RWPE1 (cell line): ENCODE measurements at regions not wholly inside any gene's neighbourhood (a gene's known extent, or its start where the extent isn't known, plus 50 kb on each side); places are given as distances from the start of the nearest gene placed in this dataset.
"Not testable (repeated sequence)": the region's sequence is repeated elsewhere in the genome, so short reads cannot be mapped to it uniquely, and the experiment has no call there.

ENCODE experiments used
- CTCF ChIA-PET: fragments of 350-600 bp; sonication (Branson Sonifier 250); formaldehyde crosslinking; extraction: SDS; loops from one replicate; lab custom pipeline; 2021; lab: Yijun Ruan, JAX
- POLR2A ChIA-PET: fragments of 400-600 bp; formaldehyde crosslinking; extraction: SDS; loops from one replicate; lab custom pipeline; 2020; ENCODE audit warnings: antibody characterized with exemption; ENCODE audit not compliant: low non-redundant PET; lab: Yijun Ruan, JAX
- DNase-seq: peaks from one replicate; pipeline ENCODE4 v3.0.0; 2012; ENCODE audit warnings: low spot score
- H3K27ac ChIP-seq: fragments of 450-650 bp; 2 replicates; pipeline ENCODE4 v1.5.1; 2017
- CTCF ChIP-seq: fragments of 450-650 bp; conservative IDR thresholded peaks from 2 replicates; pipeline ENCODE4 v1.5.1; 2017; ENCODE audit warnings: low read depth, mild to moderate bottlenecking

GRCh38 chr13:100983111-100983510 lies 308.5 kb upstream of the TMTC4 start:
- ChIA-PET CTCF (no interaction called here), POLR2A (no interaction called here)
- DNase-seq: no peak
- no peak for TF ChIP-seq CTCF
- no peak overlapping the region for H3K27ac ChIP-seq

- TF ChIP-seq CTCF: no peak
- ChIA-PET CTCF (no interaction called here), POLR2A (no interaction called here)
- no peak for DNase-seq
- H3K27ac ChIP-seq: no peak overlapping the region
These were observed 305.6 kb upstream of the TMTC4 start for GRCh38 chr13:100980171-100980570.

GRCh38 chr13:100977841-100978240 lies 303.2 kb upstream of the TMTC4 start:
- no peak for DNase-seq
- CTCF ChIA-PET: interaction anchor here (0.7 kb wide), 1 partner anchor 81 kb away, joined by 3 read pairs; no protein-coding TSS in a partner anchor
- H3K27ac ChIP-seq: no peak overlapping the region
- POLR2A ChIA-PET: no interaction called here
- TF ChIP-seq CTCF: no peak

GRCh38 chr13:100976993-100977392 lies 302.4 kb upstream of the TMTC4 start:
- no peak for DNase-seq

GRCh38 chr13:100975666-100976065 lies 301.1 kb upstream of the TMTC4 start:
- CTCF ChIA-PET, H3K27ac ChIP-seq, POLR2A ChIA-PET, DNase-seq: not testable (repeated sequence)

More at GRCh38 chr13:100976993-100977392, 302.4 kb upstream of the TMTC4 start:
- no peak overlapping the region for H3K27ac ChIP-seq
- ChIA-PET CTCF (interaction anchor here (0.7 kb wide), 1 partner anchor 53 kb away, joined by 3 read pairs; no protein-coding TSS in a partner anchor), POLR2A (no interaction called here)
- no peak for TF ChIP-seq CTCF

GRCh38 chr13:100962585-100962984 lies 288.0 kb upstream of the TMTC4 start:
- no peak for DNase-seq
- ChIA-PET CTCF (interaction anchor here (0.7 kb wide), 1 partner anchor 234 kb away, joined by 5 read pairs; no protein-coding TSS in a partner anchor), POLR2A (no interaction called here)
- no peak overlapping the region for H3K27ac ChIP-seq
- TF ChIP-seq CTCF: no peak

GRCh38 chr13:100961186-100961585 lies 286.6 kb upstream of the TMTC4 start:
- POLR2A ChIA-PET: no interaction called here
- TF ChIP-seq CTCF: no peak
- CTCF ChIA-PET: no interaction called here
- no peak for DNase-seq
- no peak overlapping the region for H3K27ac ChIP-seq
